B cell (primary cell): ENCODE measurements at regions not wholly inside any gene's neighbourhood (a gene's known extent, or its start where the extent isn't known, plus 50 kb on each side); places are given as distances from the start of the nearest gene placed in this dataset.
A peak's percentile ranks its signal among the peaks of the same experiment; 100 is the strongest.

ENCODE experiments used
- ATAC-seq: fragments of 200-7000 bp; cut with Tn5 transposase; one replicate; pipeline ENCODE4 v1.10.0; 2021; ENCODE audit warnings: low read depth, mild to moderate bottlenecking, moderate number of reproducible peaks, moderate library complexity
- CTCF ChIA-PET: fragments of 350-600 bp; sonication (Branson Sonifier 250); formaldehyde crosslinking; loops from one replicate; lab custom pipeline; 2021; ENCODE audit warnings: antibody characterized with exemption, inconsistent platforms; lab: Charles Lee
- POLR2A ChIA-PET: fragments of 350-600 bp; sonication (Branson Sonifier 250); formaldehyde crosslinking; loops from one replicate; lab custom pipeline; 2021; ENCODE audit warnings: antibody characterized with exemption; lab: Charles Lee
- DNase-seq: peaks from one replicate; pipeline ENCODE4 v3.0.0; 2013
- H2AFZ ChIP-seq: 2 replicates; pipeline ENCODE4 v1.6.1; 2012; ENCODE audit warnings: mild to moderate bottlenecking, low read depth, low read length; ENCODE audit not compliant: insufficient read depth, poor library complexity, severe bottlenecking
- H3K27ac ChIP-seq, 2 donors: 1 replicate in 1 of 2; 2 replicates in 1 of 2; pipeline ENCODE4 v1.5.1; 2012 to 2013; ENCODE audit warnings: low read length in 2 of 2, mild to moderate bottlenecking in 2 of 2, moderate library complexity in 1 of 2
- H3K27me3 ChIP-seq, 4 experiments: fragments of 200-600 bp in 1 of 4; sonication (generic) in 1 of 4; replicated peaks in 1 of 4; 1 replicate in 2 of 4; 2 replicates in 2 of 4; pipeline versions ENCODE4 v1.6.1 to v1.7.0; 2013 to 2016; ENCODE audit warnings: low read length in 3 of 4, mild to moderate bottlenecking in 2 of 4, mixed read lengths in 1 of 4, moderate library complexity in 1 of 4; ENCODE audit not compliant: insufficient read depth in 4 of 4, control insufficient read depth in 3 of 4; ENCODE audit errors: control extremely low read depth in 1 of 4
- H3K36me3 ChIP-seq, 2 experiments: replicated peaks in 1 of 2; 1 replicate in 1 of 2; 2 replicates in 1 of 2; pipeline versions ENCODE4 v1.6.1 to v1.7.1; 2013; ENCODE audit warnings: low read length in 1 of 2; ENCODE audit not compliant: insufficient read depth in 2 of 2, control insufficient read depth in 1 of 2; ENCODE audit errors: control extremely low read depth in 1 of 2, extremely low read depth in 1 of 2
- H3K4me1 ChIP-seq, 2 donors: fragments of 200-600 bp in 1 of 2; sonication (generic) in 1 of 2; 1 replicate in 1 of 2; 2 replicates in 1 of 2; pipeline versions ENCODE4 v1.5.1 to v1.6.1; 2013 to 2017; ENCODE audit warnings: low read length in 2 of 2; ENCODE audit not compliant: control insufficient read depth in 2 of 2, insufficient read depth in 2 of 2
- H3K4me2 ChIP-seq: replicated peaks from 2 replicates; pipeline ENCODE3; 2012; ENCODE audit warnings: mild to moderate bottlenecking, low read depth, low read length; ENCODE audit not compliant: poor library complexity, severe bottlenecking
- H3K4me3 ChIP-seq, 5 experiments: fragments of 200-600 bp in 1 of 5; sonication (generic) in 1 of 5; 1 replicate in 3 of 5; 2 replicates in 2 of 5; pipeline versions ENCODE4 v1.5.1 to v1.7.0; 2011 to 2016; ENCODE audit warnings: low read length in 4 of 5, mild to moderate bottlenecking in 4 of 5, low read depth in 2 of 5, control low read depth in 1 of 5, moderate library complexity in 1 of 5; ENCODE audit not compliant: insufficient read depth in 1 of 5; ENCODE audit errors: control extremely low read depth in 1 of 5, extremely low read depth in 1 of 5
- H3K79me2 ChIP-seq: fragments of 200-600 bp; sonication (generic); one replicate; pipeline ENCODE4 v1.6.0; 2016; ENCODE audit warnings: low read length; ENCODE audit not compliant: control insufficient read depth, insufficient read depth
- H3K9ac ChIP-seq: fragments of 200-600 bp; sonication (generic); 2 replicates; pipeline ENCODE4 v1.6.1; 2017; ENCODE audit warnings: mild to moderate bottlenecking, low read length, moderate library complexity
- H3K9me3 ChIP-seq, 3 donors: one replicate each; pipeline versions ENCODE4 v1.6.1 to v1.7.1; 2013; ENCODE audit warnings: low read length in 2 of 3; ENCODE audit not compliant: control insufficient read depth in 2 of 3, insufficient read depth in 1 of 3; ENCODE audit errors: control extremely low read depth in 1 of 3
- H4K20me1 ChIP-seq: 2 replicates; pipeline ENCODE4 v1.6.0; 2012; ENCODE audit warnings: mild to moderate bottlenecking, low read length; ENCODE audit not compliant: insufficient read depth, control insufficient read depth, poor library complexity, severe bottlenecking
- H3K27ac Mint-ChIP-seq: one replicate; pipeline ENCODE4 v1.8.0; 2021; ENCODE audit warnings: mixed read lengths
- H3K27me3 Mint-ChIP-seq: one replicate; pipeline ENCODE4 v1.8.0; 2021; ENCODE audit warnings: mixed read lengths
- H3K4me1 Mint-ChIP-seq: one replicate; pipeline ENCODE4 v1.8.0; 2021; ENCODE audit warnings: mixed read lengths
- H3K4me3 Mint-ChIP-seq: one replicate; pipeline ENCODE4 v1.8.0; 2021; ENCODE audit warnings: mixed read lengths
- H3K9me3 Mint-ChIP-seq: one replicate; pipeline ENCODE4 v1.8.0; 2022; ENCODE audit warnings: mixed read lengths; ENCODE audit not compliant: insufficient read depth
- EZH2 ChIP-seq: IDR thresholded peaks from 2 replicates; pipeline ENCODE4 v1.6.1; 2012; ENCODE audit warnings: borderline replicate concordance, low read depth, mild to moderate bottlenecking, moderate library complexity, low read length; ENCODE audit not compliant: insufficient read depth, poor library complexity, severe bottlenecking
- WGBS: methylation state at CpG from one replicate; pipeline ENCODE4 v1.1.5; 2013; ENCODE audit warnings: missing lambda C conversion rate; ENCODE audit not compliant: insufficient coverage; 5-methylcytosine and 5-hydroxymethylcytosine counted together
- intact Hi-C: fragments of 100-400 bp; cut with micrococcal nuclease; formaldehyde crosslinking; loops from one replicate; pipeline ENCODE4 v1.10.0; 2022
- TF ChIP-seq, protein P1 (sequence below): fragments of 200-600 bp; IDR thresholded peaks from one replicate; pipeline ENCODE4 v1.8.0; 2022; ENCODE audit warnings: antibody characterized with exemption, mild to moderate bottlenecking

GRCh38 chr20:47857569-47858464 is 72.5 kb upstream of the SULF2 start:
- Mint-ChIP-seq H3K4me1 (peaks cover 10% of the 10 kb centered on the region), H3K27me3 (peaks cover 2% of the 10 kb centered on the region), H3K27ac (no peak overlapping the region), H3K4me3 (peak overlapping the region; percentile 51), H3K9me3 (peaks cover under 1% of the 10 kb centered on the region)
- no peaks in the 10 kb centered on the region for H3K27me3 ChIP-seq
- no peak for TF ChIP-seq EZH2
- TF ChIP-seq, protein P1, sequence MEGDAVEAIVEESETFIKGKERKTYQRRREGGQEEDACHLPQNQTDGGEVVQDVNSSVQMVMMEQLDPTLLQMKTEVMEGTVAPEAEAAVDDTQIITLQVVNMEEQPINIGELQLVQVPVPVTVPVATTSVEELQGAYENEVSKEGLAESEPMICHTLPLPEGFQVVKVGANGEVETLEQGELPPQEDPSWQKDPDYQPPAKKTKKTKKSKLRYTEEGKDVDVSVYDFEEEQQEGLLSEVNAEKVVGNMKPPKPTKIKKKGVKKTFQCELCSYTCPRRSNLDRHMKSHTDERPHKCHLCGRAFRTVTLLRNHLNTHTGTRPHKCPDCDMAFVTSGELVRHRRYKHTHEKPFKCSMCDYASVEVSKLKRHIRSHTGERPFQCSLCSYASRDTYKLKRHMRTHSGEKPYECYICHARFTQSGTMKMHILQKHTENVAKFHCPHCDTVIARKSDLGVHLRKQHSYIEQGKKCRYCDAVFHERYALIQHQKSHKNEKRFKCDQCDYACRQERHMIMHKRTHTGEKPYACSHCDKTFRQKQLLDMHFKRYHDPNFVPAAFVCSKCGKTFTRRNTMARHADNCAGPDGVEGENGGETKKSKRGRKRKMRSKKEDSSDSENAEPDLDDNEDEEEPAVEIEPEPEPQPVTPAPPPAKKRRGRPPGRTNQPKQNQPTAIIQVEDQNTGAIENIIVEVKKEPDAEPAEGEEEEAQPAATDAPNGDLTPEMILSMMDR, result no peak
- H3K4me3 ChIP-seq, result no peak overlapping the region
- H4K20me1 ChIP-seq, result no peaks in the 10 kb centered on the region
- H3K9me3 ChIP-seq, result peaks cover under 1 to 15% (median 5%) of the 10 kb centered on the region in 3 donors
- intact Hi-C loops, result no loop called here
- DNase-seq (no peak), ATAC-seq (no peak)
- ChIA-PET CTCF (no interaction called here), POLR2A (no interaction called here)
- H3K79me2 ChIP-seq, result no peaks in the 10 kb centered on the region
- H3K4me2 ChIP-seq, result no peak overlapping the region
- peaks cover 0 to 9% of the 10 kb centered on the region in 2 donors for H3K4me1 ChIP-seq
- no peaks in the 10 kb centered on the region for H3K36me3 ChIP-seq
- no peak overlapping the region for H3K9ac ChIP-seq
- 79% methylated on average over 12 of the region's 17 CpGs for WGBS
- no peak overlapping the region for H3K27ac ChIP-seq
- no peak overlapping the region for H2AFZ ChIP-seq

- ATAC-seq, result no peak
- Histone ChIP-seq H3K36me3 (no peaks in the 10 kb centered on the region), H3K27me3 (no peaks in the 10 kb centered on the region), H3K79me2 (no peaks in the 10 kb centered on the region), H3K9me3 (peaks cover 0 to 11% (median 0%) of the 10 kb centered on the region in 3 donors), H3K4me3 (no peak overlapping the region), H2AFZ (no peak overlapping the region), H4K20me1 (no peaks in the 10 kb centered on the region), H3K4me1 (peaks cover 0 to 9% of the 10 kb centered on the region in 2 donors), H3K4me2 (no peak overlapping the region), H3K9ac (no peak overlapping the region), H3K27ac (no peak overlapping the region)
- Mint-ChIP-seq H3K27ac (no peak overlapping the region), H3K27me3 (peaks cover 5% of the 10 kb centered on the region), H3K9me3 (no peaks in the 10 kb centered on the region), H3K4me1 (peaks cover 10% of the 10 kb centered on the region), H3K4me3 (no peak overlapping the region)
- WGBS, result 84% methylated on average over 7 of the region's 8 CpGs
- ChIA-PET CTCF (no interaction called here), POLR2A (no interaction called here)
- no peak for DNase-seq
- intact Hi-C loops, result no loop called here
- TF ChIP-seq EZH2, result no peak
- TF ChIP-seq, protein P1, result no peak
Observed at GRCh38 chr20:47857187-47857568, 71.9 kb upstream of the SULF2 start.
